ENCODE measurements at regions not wholly inside any gene's neighbourhood (a gene's known extent, or its start where the extent isn't known, plus 50 kb on each side); places are given as distances from the start of the nearest gene placed in this dataset.

DNA sequence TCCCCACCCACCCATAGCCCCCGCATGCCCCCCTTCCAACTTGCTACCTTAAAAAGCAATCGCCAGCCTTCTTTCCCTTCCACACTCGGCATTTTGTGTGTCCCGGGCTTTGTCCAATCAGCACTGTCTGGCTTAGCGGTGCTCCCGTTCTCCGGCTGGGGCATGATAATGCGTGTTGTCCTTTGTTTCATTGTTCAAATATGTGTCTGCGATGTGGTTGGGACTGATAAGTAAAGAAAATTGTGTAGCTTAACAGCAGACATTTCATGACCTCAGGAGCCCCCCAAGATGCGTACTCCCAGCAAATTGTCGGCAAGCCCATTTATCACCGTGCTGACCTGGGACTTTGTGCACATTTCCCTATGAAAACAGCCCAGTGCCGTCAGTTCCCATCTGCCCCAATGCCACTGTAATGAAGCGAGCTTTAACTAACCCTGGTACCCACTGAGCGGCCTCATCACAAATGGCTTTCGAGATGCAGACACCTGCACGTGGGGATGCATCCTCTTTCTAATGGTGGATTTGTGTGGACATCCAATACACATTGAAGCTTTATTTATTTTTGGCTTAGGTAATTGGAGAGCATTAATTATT, 167.0 kb upstream of the E2F8 start:
- peaks cover 7% of the 10 kb centered on the region for H3K27me3 ChIP-seq
- no peaks in the 10 kb centered on the region for H3K4me1 ChIP-seq (replicated peaks in 1 of 2)
- intact Hi-C loops (cut with DNase I): no loop called here
- no peak overlapping the region for H3K4me3 ChIP-seq
- no peaks in the 10 kb centered on the region for H3K36me3 ChIP-seq (replicated peaks in 1 of 2)
- no peaks in the 10 kb centered on the region for H3K9me3 ChIP-seq (replicated peaks in 1 of 3)
- no peak for TF ChIP-seq POLR2A (IDR thresholded peaks at IDR 0.05)
- TF ChIP-seq CTCF (IDR thresholded peaks at IDR 0.05): no peak
- 80 to 89% (median 84%) methylated on average over 17 of the region's 17 CpGs for WGBS, 4 donors
- no peak overlapping the region for H3K27ac ChIP-seq
- no peak for DNase-seq

- no peaks in the 10 kb centered on the region for H3K4me1 ChIP-seq (replicated peaks in 1 of 2)
- intact Hi-C loops (cut with DNase I): no loop called here
- no peak overlapping the region for H3K27ac ChIP-seq
- DNase-seq: no peak
- TF ChIP-seq CTCF (IDR thresholded peaks at IDR 0.05) (no peak), POLR2A (IDR thresholded peaks at IDR 0.05) (no peak)
- H3K27me3 ChIP-seq: no peaks in the 10 kb centered on the region
- no peaks in the 10 kb centered on the region for H3K9me3 ChIP-seq (replicated peaks in 1 of 3)
- no peak overlapping the region for H3K4me3 ChIP-seq
- H3K36me3 ChIP-seq (replicated peaks in 1 of 2): no peaks in the 10 kb centered on the region
- WGBS, 4 donors: 71 to 85% (median 79%) methylated on average over 4 of the region's 4 CpGs
These were observed 165.2 kb upstream of the E2F8 start for GRCh38 chr11:19405966-19406365.

DNA sequence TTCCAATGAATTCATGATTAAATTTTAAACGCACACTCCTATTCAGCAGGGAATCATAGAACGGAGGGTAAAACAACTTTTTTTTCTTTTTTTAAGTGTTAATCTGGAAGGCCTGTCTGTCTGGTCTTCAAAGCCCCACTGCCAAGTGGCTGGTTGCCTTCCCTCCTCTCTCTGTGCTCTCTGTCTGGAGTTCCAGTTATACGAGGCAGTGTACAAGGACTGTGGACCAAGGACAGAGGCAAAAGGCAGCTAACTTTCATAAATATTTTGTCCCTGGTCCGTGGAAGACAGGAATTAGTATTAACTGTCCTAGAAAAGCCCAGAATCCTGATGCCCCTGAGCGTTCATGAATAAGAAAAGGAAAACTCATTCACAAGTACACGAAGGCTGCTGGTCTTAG, 164.0 kb upstream of the E2F8 start:
- H3K36me3 ChIP-seq (replicated peaks in 1 of 2): no peaks in the 10 kb centered on the region
- TF ChIP-seq POLR2A (IDR thresholded peaks at IDR 0.05): no peak
- no peak for TF ChIP-seq CTCF (IDR thresholded peaks at IDR 0.05)
- no peaks in the 10 kb centered on the region for H3K4me1 ChIP-seq (replicated peaks in 1 of 2)
- no peak overlapping the region for H3K27ac ChIP-seq
- no peak for DNase-seq
- WGBS, 4 donors: 50 to 64% (median 54%) methylated on average over 6 of the region's 6 CpGs
- H3K4me3 ChIP-seq: no peak overlapping the region
- no peaks in the 10 kb centered on the region for H3K9me3 ChIP-seq (replicated peaks in 1 of 3)
- H3K27me3 ChIP-seq: no peaks in the 10 kb centered on the region
- intact Hi-C loops (cut with DNase I): no loop called here

- Histone ChIP-seq H3K4me3 (no peak overlapping the region), H3K27me3 (no peaks in the 10 kb centered on the region), H3K4me1 (replicated peaks in 1 of 2) (peaks cover 5 to 11% of the 10 kb centered on the region in 2 donors), H3K9me3 (replicated peaks in 1 of 3) (no peaks in the 10 kb centered on the region), H3K27ac (no peak overlapping the region), H3K36me3 (replicated peaks in 1 of 2) (no peaks in the 10 kb centered on the region)
- intact Hi-C loops (cut with DNase I): no loop called here
- DNase-seq: no peak
- TF ChIP-seq CTCF (IDR thresholded peaks at IDR 0.05) (no peak), POLR2A (IDR thresholded peaks at IDR 0.05) (no peak)
- 73 to 84% (median 76%) methylated on average over 7 of the region's 7 CpGs for WGBS, 4 donors
These were observed 162.6 kb upstream of the E2F8 start for GRCh38 chr11:19403196-19403895.

All from adrenal gland (tissue), 9 donors.